NCI-H187 (cell line): ENCODE measurements at regions not wholly inside any gene's neighbourhood (a gene's known extent, or its start where the extent isn't known, plus 50 kb on each side); places are given as distances from the start of the nearest gene placed in this dataset.
"Not testable (repeated sequence)": the region's sequence is repeated elsewhere in the genome, so short reads cannot be mapped to it uniquely, and the experiment has no call there.

Experiments
- DNase-seq, 2 experiments: peaks; one replicate each; lab custom pipeline; 2025; lab: John Stamatoyannopoulos, UW

DNA sequence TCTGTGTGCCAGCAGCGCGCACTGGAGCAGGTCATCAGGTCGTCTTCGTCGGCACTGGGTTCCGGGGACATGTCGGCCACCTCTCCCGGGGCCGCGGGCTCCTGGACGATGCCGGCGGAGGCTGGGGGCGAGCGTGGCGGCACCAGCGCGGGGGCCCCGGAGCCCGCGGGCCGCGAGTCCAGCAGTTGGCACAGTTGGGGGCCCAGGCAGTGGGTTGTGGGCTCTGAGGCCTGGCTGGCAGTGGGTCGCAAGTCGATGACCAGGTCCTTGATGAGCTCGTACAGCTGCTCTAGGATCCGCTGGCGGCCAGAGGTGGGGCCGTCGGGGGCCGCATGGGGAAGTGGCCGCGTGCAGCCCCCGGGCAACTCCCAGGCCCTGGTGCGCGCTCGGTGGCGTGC is 300.5 kb downstream of the CCDC74A start:
- DNase-seq: no peak

DNA sequence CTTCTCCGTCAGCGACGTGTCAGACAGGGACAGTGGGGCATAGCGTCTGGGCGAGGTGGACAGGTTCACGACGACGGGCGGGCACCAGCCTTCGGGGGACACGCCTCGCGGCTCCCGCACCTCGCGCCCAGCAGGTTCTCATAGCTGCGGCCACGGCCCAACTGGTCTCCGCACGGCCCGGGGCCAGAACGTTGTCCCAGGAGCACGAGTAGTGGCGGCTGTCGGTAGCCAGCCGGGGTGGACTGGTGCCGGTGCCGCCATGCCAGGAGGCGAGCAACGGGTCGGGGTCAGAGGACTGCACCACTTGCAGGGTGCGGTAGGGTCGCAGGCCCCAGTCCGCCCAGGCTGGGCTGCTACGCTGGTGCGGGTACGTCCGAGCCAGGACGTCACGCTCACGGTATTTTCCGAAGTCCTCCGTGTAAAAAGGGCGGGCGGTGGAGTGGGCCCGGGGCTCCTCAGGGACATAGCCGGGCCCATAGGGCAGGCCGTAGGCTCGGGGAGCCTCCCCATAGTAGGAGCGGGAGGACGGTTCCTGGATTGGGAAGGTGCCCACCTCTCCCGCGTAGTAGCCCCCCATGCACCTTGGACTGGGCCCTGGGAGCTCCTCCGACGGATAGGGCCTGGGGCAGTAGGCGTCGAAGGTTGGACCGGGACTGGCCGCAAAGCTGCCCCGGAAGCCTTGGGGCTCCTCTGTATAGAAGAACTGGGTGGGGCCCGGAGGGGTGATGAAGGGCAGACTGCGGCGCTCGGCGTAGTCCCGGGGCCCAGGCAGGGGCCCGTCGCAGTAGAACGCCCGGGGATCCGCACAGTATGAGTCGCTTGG is 301.2 kb downstream of the CCDC74A start:
- not testable (repeated sequence) for DNase-seq

- DNase-seq: not testable (repeated sequence)
These were observed 302.0 kb downstream of the CCDC74A start for GRCh38 chr2:131829456-131830241.

DNA sequence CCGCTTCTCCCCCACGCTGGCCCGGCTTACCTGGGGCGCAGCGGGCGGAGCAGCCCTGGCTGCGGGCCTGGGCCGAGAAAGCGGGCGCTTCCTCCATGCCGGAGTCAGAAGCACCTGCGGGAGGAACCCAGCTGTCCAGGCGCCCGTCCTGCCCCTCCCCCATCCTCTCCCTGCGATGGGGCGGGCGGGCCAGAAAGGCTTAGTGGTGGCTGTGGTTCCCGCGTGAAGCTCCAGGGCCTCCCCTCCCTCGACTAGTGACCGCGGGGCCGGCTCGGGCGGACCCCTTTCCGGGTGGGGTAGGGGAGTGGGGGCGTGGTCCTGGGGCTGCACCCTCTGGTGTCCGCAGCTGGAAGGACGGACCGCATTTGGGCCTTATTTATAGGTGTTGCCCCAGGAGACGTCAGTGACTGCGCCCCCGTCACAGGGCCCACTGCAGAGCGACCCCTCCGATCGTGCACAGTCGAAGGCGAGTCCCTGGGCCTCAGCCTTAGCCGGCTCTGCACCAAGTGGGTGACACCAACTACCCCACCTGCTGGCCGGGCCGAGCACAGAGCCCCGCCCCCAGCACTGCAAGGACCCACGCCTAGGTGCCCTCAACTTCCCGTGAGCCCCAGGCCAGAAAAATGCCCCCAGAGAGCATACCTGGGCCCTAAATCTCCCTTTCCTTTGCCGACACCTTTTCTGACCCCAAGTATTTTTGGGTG is 302.7 kb downstream of the CCDC74A start:
- DNase-seq: not testable (repeated sequence)

- DNase-seq: not testable (repeated sequence)
These were observed 303.2 kb downstream of the CCDC74A start for GRCh38 chr2:131830946-131831310.

DNA sequence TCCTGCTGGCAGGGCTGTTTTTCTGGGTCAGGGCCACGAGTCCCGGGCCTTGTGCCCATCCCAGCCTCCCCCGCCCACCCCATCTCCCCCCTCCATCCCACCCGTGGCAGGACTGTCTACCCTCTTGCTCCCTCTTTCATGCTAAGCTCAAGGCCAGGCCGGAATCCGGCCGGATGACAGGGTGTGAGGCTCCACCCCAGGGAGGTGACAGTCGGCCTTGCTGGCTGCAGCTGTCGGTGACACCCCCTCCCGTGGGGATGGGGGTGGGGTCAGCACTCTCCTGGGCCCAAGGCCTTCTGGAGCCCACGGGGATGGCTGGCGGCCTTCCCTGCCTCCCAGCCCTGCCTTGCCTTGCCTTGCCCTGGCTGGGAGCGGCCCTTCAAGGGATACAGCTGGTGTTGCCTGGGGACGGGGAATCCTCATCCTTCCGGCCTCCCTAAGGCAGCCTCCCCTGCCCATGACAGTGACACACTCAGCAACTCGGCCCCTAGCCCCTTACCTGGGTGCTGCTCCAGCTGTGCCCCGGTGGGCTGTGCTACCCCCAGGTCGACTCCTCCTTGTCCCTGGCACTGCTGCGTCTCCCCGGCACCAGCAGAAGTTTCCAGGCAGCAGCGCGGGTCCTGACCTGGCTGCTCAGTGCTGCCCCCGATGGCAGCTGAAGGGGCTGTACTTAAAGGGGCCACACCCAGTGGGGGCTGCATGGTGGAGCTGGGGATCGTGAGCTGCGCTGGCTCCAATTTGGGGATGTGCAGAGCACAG is 303.9 kb downstream of the CCDC74A start:
- not testable (repeated sequence) for DNase-seq

GRCh38 chr2:131832209-131832780 is 304.6 kb downstream of the CCDC74A start:
- DNase-seq: not testable (repeated sequence)

DNA sequence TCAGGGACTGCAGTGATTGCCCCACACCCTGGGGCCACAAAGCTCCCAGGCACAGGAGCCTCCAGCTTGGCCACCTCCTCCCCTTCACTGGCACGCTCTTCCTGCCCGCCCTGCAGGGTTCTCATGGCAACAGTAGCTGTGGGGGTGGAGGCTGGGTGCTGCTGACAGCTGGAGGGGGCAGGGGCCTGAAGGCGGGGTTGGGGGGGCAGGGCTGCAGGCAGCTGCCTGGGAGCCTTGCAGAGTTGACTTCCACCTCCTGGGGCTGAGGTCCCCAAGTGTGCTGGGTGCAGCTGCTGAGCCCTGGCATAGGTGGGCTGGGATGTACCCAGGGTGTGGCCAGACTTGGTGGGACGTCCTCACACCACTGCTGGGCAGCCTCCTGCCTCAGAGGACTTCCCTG is 305.2 kb downstream of the CCDC74A start:
- DNase-seq: not testable (repeated sequence)

- DNase-seq: not testable (repeated sequence)
These were observed 305.9 kb downstream of the CCDC74A start for GRCh38 chr2:131833367-131834202.

GRCh38 chr2:131834203-131835020 is 306.7 kb downstream of the CCDC74A start:
- DNase-seq: not testable (repeated sequence)

GRCh38 chr2:131835022-131835421 is 307.3 kb downstream of the CCDC74A start:
- not testable (repeated sequence) for DNase-seq

GRCh38 chr2:131835621-131836091 is 308.0 kb downstream of the CCDC74A start:
- no peak for DNase-seq

- DNase-seq: not testable (repeated sequence)
These were observed 308.4 kb downstream of the CCDC74A start for GRCh38 chr2:131836116-131836515.

DNA sequence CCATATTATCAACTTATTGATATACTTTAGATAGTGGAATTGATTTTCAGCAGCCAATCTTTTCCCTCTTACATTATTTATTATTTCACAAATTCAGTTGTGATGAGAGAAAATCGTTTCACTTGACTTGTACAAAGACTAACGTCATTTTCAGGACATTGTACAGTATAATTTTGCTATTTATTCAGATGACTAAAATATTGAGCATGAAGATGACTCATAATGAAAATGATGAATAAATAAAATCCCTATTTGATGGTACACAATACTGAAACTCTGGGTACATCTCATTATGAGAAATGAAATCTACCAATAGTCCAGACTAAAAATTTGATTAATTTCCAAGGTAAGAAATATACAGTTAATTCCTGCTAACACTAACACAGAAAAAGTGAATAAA is 316.4 kb downstream of the CCDC74A start:
- not testable (repeated sequence) for DNase-seq

- DNase-seq: not testable (repeated sequence)
These were observed 305.6 kb downstream of the ANKRD30BL start for GRCh38 chr2:131856202-131856601.

GRCh38 chr2:131858197-131858596 is 303.6 kb downstream of the ANKRD30BL start:
- not testable (repeated sequence) for DNase-seq
